SW480 (cell line): ENCODE measurements at regions not wholly inside any gene's neighbourhood (a gene's known extent, or its start where the extent isn't known, plus 50 kb on each side); places are given as distances from the start of the nearest gene placed in this dataset.
"Not testable (repeated sequence)": the region's sequence is repeated elsewhere in the genome, so short reads cannot be mapped to it uniquely, and the experiment has no call there.

ENCODE experiments used
- DNase-seq: peaks from one replicate; pipeline ENCODE4 v3.0.0-alpha.2; 2016; ENCODE audit warnings: low spot score

GRCh38 chr14:81751198-81751597 lies 217.5 kb upstream of the SEL1L start:
- no peak for DNase-seq

GRCh38 chr14:81759541-81759940 lies 225.9 kb upstream of the SEL1L start:
- no peak for DNase-seq

GRCh38 chr14:81765651-81766275 lies 232.1 kb upstream of the SEL1L start:
- no peak for DNase-seq

GRCh38 chr14:81766321-81766915 lies 232.8 kb upstream of the SEL1L start:
- no peak for DNase-seq

GRCh38 chr14:81767266-81767995 lies 233.8 kb upstream of the SEL1L start:
- DNase-seq: no peak

GRCh38 chr14:81771651-81772275 lies 238.1 kb upstream of the SEL1L start:
- no peak for DNase-seq

- DNase-seq: no peak
Measured at GRCh38 chr14:81772381-81772780, 238.7 kb upstream of the SEL1L start.

GRCh38 chr14:81776531-81776930 lies 242.9 kb upstream of the SEL1L start:
- DNase-seq: no peak

GRCh38 chr14:81781798-81782197 lies 248.1 kb upstream of the SEL1L start:
- not testable (repeated sequence) for DNase-seq

- DNase-seq: no peak
Measured at GRCh38 chr14:81784084-81784483, 250.4 kb upstream of the SEL1L start.

- no peak for DNase-seq
Measured at GRCh38 chr14:81797315-81797714, 263.7 kb upstream of the SEL1L start.

- no peak for DNase-seq
Measured at GRCh38 chr14:81801921-81802320, 268.3 kb upstream of the SEL1L start.

- DNase-seq: no peak
Measured at GRCh38 chr14:81802341-81802740, 268.7 kb upstream of the SEL1L start.

- DNase-seq: no peak
Measured at GRCh38 chr14:81805785-81806184, 272.1 kb upstream of the SEL1L start.

- no peak for DNase-seq
Measured at GRCh38 chr14:81811705-81812269, 278.1 kb upstream of the SEL1L start.

- no peak for DNase-seq
Measured at GRCh38 chr14:81818271-81818670, 284.6 kb upstream of the SEL1L start.

GRCh38 chr14:81819344-81819743 lies 285.7 kb upstream of the SEL1L start:
- no peak for DNase-seq

GRCh38 chr14:81819910-81820309 lies 286.3 kb upstream of the SEL1L start:
- no peak for DNase-seq

GRCh38 chr14:81826081-81826480 lies 292.4 kb upstream of the SEL1L start:
- no peak for DNase-seq

- no peak for DNase-seq
Measured at GRCh38 chr14:81829447-81829846, 295.8 kb upstream of the SEL1L start.

GRCh38 chr14:81831128-81831820 lies 297.6 kb upstream of the SEL1L start:
- DNase-seq: no peak

GRCh38 chr14:81834308-81834707 lies 300.7 kb upstream of the SEL1L start:
- DNase-seq: no peak
